ENCODE measurements at regions not wholly inside any gene's neighbourhood (a gene's known extent, or its start where the extent isn't known, plus 50 kb on each side); places are given as distances from the start of the nearest gene placed in this dataset.

- TF ChIP-seq POLR2A (IDR thresholded peaks at IDR 0.05; ENCODE audit: low read length) (no peak), GATA1 (IDR thresholded peaks at IDR 0.05; ENCODE audit: low read depth, low read length) (no peak)
These were observed 524.4 kb downstream of the MED13L start for GRCh38 chr12:115752913-115753726.

Data from erythroblast (primary cell).